Dermis blood vessel endothelial cell (primary cell): ENCODE measurements at regions not wholly inside any gene's neighbourhood (a gene's known extent, or its start where the extent isn't known, plus 50 kb on each side); places are given as distances from the start of the nearest gene placed in this dataset.

ENCODE experiments used
- DNase-seq: peaks from one replicate; pipeline ENCODE4 v3.0.0; 2010

GRCh38 chr3:1828519-1828918 is 270.1 kb upstream of the CNTN4 start:
- DNase-seq, result no peak

GRCh38 chr3:1830851-1831250 is 267.8 kb upstream of the CNTN4 start:
- DNase-seq, result no peak

- DNase-seq, result no peak
Observed at GRCh38 chr3:1832395-1832794, 266.3 kb upstream of the CNTN4 start.

GRCh38 chr3:1843111-1843510 is 255.6 kb upstream of the CNTN4 start:
- no peak for DNase-seq

GRCh38 chr3:1847571-1847970 is 251.1 kb upstream of the CNTN4 start:
- DNase-seq, result no peak

- DNase-seq, result no peak
Observed at GRCh38 chr3:1848935-1849334, 249.7 kb upstream of the CNTN4 start.

- no peak for DNase-seq
Observed at GRCh38 chr3:1852950-1853349, 245.7 kb upstream of the CNTN4 start.

- DNase-seq, result no peak
Observed at GRCh38 chr3:1855841-1856240, 242.8 kb upstream of the CNTN4 start.

GRCh38 chr3:1870738-1871137 is 227.9 kb upstream of the CNTN4 start:
- no peak for DNase-seq

- no peak for DNase-seq
Observed at GRCh38 chr3:1883534-1883933, 215.1 kb upstream of the CNTN4 start.

- no peak for DNase-seq
Observed at GRCh38 chr3:1892459-1892858, 206.2 kb upstream of the CNTN4 start.

- DNase-seq, result no peak
Observed at GRCh38 chr3:1902416-1902815, 196.2 kb upstream of the CNTN4 start.

- no peak for DNase-seq
Observed at GRCh38 chr3:1903111-1903510, 195.6 kb upstream of the CNTN4 start.

GRCh38 chr3:1907911-1908310 is 190.8 kb upstream of the CNTN4 start:
- no peak for DNase-seq

GRCh38 chr3:1908651-1909445 is 189.8 kb upstream of the CNTN4 start:
- DNase-seq, result no peak

- DNase-seq, result no peak
Observed at GRCh38 chr3:1910322-1910721, 188.3 kb upstream of the CNTN4 start.

GRCh38 chr3:1929788-1930414 is 168.8 kb upstream of the CNTN4 start:
- DNase-seq, result no peak

GRCh38 chr3:1938975-1939374 is 159.7 kb upstream of the CNTN4 start:
- DNase-seq, result no peak

- DNase-seq, result no peak
Observed at GRCh38 chr3:1942781-1943180, 155.9 kb upstream of the CNTN4 start.

GRCh38 chr3:1943395-1944118 is 155.1 kb upstream of the CNTN4 start:
- DNase-seq, result no peak

- DNase-seq, result no peak
Observed at GRCh38 chr3:1945698-1946097, 153.0 kb upstream of the CNTN4 start.

GRCh38 chr3:1953536-1953935 is 145.1 kb upstream of the CNTN4 start:
- DNase-seq, result no peak

- no peak for DNase-seq
Observed at GRCh38 chr3:1954632-1955031, 144.0 kb upstream of the CNTN4 start.

GRCh38 chr3:1955170-1955569 is 143.5 kb upstream of the CNTN4 start:
- DNase-seq, result no peak
